ENCODE measurements at regions not wholly inside any gene's neighbourhood (a gene's known extent, or its start where the extent isn't known, plus 50 kb on each side); places are given as distances from the start of the nearest gene placed in this dataset.

GRCh38 chr6:48782225-48782624 is 671.2 kb upstream of the PTCHD4 start:
- DNase-seq (ENCODE audit: low read depth, low spot score): no peak
- no peak overlapping the region for H3K4me3 ChIP-seq (ENCODE audit: low read length)

GRCh38 chr6:48777411-48777810 is 666.4 kb upstream of the PTCHD4 start:
- no peak for DNase-seq (ENCODE audit: low read depth, low spot score)

GRCh38 chr6:48775157-48775556 is 664.2 kb upstream of the PTCHD4 start:
- DNase-seq (ENCODE audit: low read depth, low spot score): no peak

More at GRCh38 chr6:48777411-48777810, 666.4 kb upstream of the PTCHD4 start:
- H3K4me3 ChIP-seq (ENCODE audit: low read length): no peak overlapping the region

GRCh38 chr6:48774276-48774675 is 663.3 kb upstream of the PTCHD4 start:
- no peak overlapping the region for H3K4me3 ChIP-seq (ENCODE audit: low read length)
- no peak for DNase-seq (ENCODE audit: low read depth, low spot score)

More at GRCh38 chr6:48775157-48775556, 664.2 kb upstream of the PTCHD4 start:
- H3K4me3 ChIP-seq (ENCODE audit: low read length): no peak overlapping the region

GRCh38 chr6:48766349-48766748 is 655.4 kb upstream of the PTCHD4 start:
- DNase-seq (ENCODE audit: low read depth, low spot score): no peak
- no peak overlapping the region for H3K4me3 ChIP-seq (ENCODE audit: low read length)

GRCh38 chr6:48765352-48765961 is 654.5 kb upstream of the PTCHD4 start:
- DNase-seq (ENCODE audit: low read depth, low spot score): peak; percentile 18

GRCh38 chr6:48764286-48765044 is 653.5 kb upstream of the PTCHD4 start:
- no peak overlapping the region for H3K4me3 ChIP-seq (ENCODE audit: low read length)
- DNase-seq (ENCODE audit: low read depth, low spot score): no peak

More at GRCh38 chr6:48765352-48765961, 654.5 kb upstream of the PTCHD4 start:
- H3K4me3 ChIP-seq (ENCODE audit: low read length): no peak overlapping the region

- H3K4me3 ChIP-seq (ENCODE audit: low read length): no peak overlapping the region
- DNase-seq (ENCODE audit: low read depth, low spot score): no peak
Observed at GRCh38 chr6:48757661-48758060, 646.7 kb upstream of the PTCHD4 start.

- DNase-seq (ENCODE audit: low read depth, low spot score): no peak
- H3K4me3 ChIP-seq (ENCODE audit: low read length): no peak overlapping the region
Observed at GRCh38 chr6:48755315-48755714, 644.3 kb upstream of the PTCHD4 start.

GRCh38 chr6:48754641-48755040 is 643.6 kb upstream of the PTCHD4 start:
- H3K4me3 ChIP-seq (ENCODE audit: low read length): no peak overlapping the region
- no peak for DNase-seq (ENCODE audit: low read depth, low spot score)

- H3K4me3 ChIP-seq (ENCODE audit: low read length): no peak overlapping the region
- DNase-seq (ENCODE audit: low read depth, low spot score): no peak
Observed at GRCh38 chr6:48750861-48751260, 639.9 kb upstream of the PTCHD4 start.

GRCh38 chr6:48747471-48747870 is 636.5 kb upstream of the PTCHD4 start:
- H3K4me3 ChIP-seq (ENCODE audit: low read length): no peak overlapping the region
- DNase-seq (ENCODE audit: low read depth, low spot score): no peak

- H3K4me3 ChIP-seq (ENCODE audit: low read length): no peak overlapping the region
- no peak for DNase-seq (ENCODE audit: low read depth, low spot score)
Observed at GRCh38 chr6:48747040-48747439, 636.0 kb upstream of the PTCHD4 start.

- no peak for DNase-seq (ENCODE audit: low read depth, low spot score)
Observed at GRCh38 chr6:48744948-48745347, 634.0 kb upstream of the PTCHD4 start.

GRCh38 chr6:48743738-48744137 is 632.7 kb upstream of the PTCHD4 start:
- DNase-seq (ENCODE audit: low read depth, low spot score): no peak
- H3K4me3 ChIP-seq (ENCODE audit: low read length): no peak overlapping the region

More at GRCh38 chr6:48744948-48745347, 634.0 kb upstream of the PTCHD4 start:
- no peak overlapping the region for H3K4me3 ChIP-seq (ENCODE audit: low read length)

- DNase-seq (ENCODE audit: low read depth, low spot score): no peak
- no peak overlapping the region for H3K4me3 ChIP-seq (ENCODE audit: low read length)
Observed at GRCh38 chr6:48736501-48737206, 625.7 kb upstream of the PTCHD4 start.

- DNase-seq (ENCODE audit: low read depth, low spot score): no peak
- no peak overlapping the region for H3K4me3 ChIP-seq (ENCODE audit: low read length)
Observed at GRCh38 chr6:48735846-48736245, 624.8 kb upstream of the PTCHD4 start.

- H3K4me3 ChIP-seq (ENCODE audit: low read length): no peak overlapping the region
- no peak for DNase-seq (ENCODE audit: low read depth, low spot score)
Observed at GRCh38 chr6:48733581-48733980, 622.6 kb upstream of the PTCHD4 start.

- DNase-seq (ENCODE audit: low read depth, low spot score): no peak
- H3K4me3 ChIP-seq (ENCODE audit: low read length): no peak overlapping the region
Observed at GRCh38 chr6:48714699-48715098, 603.7 kb upstream of the PTCHD4 start.

GRCh38 chr6:48714250-48714649 is 603.3 kb upstream of the PTCHD4 start:
- H3K4me3 ChIP-seq (ENCODE audit: low read length): no peak overlapping the region
- DNase-seq (ENCODE audit: low read depth, low spot score): no peak

All from Jurkat, Clone E6-1 (cell line).